Fibroblast of pulmonary artery (primary cell): ENCODE measurements at regions not wholly inside any gene's neighbourhood (a gene's known extent, or its start where the extent isn't known, plus 50 kb on each side); places are given as distances from the start of the nearest gene placed in this dataset.

Source experiments
- DNase-seq: peaks from one replicate; pipeline ENCODE4 v3.0.0-alpha.2; 2010; ENCODE audit warnings: low read depth
- H3K4me3 ChIP-seq: replicated peaks from 2 replicates; pipeline ENCODE4 v1.5.1; 2011; ENCODE audit warnings: low read depth, mild to moderate bottlenecking, control low read depth, low read length, moderate library complexity
- CTCF ChIP-seq: IDR thresholded peaks from 2 replicates; pipeline ENCODE4 v1.5.1; 2011; ENCODE audit warnings: mild to moderate bottlenecking, control low read depth, low read length, inconsistent platforms; ENCODE audit errors: missing control alignments

- no peak overlapping the region for H3K4me3 ChIP-seq
- TF ChIP-seq CTCF, result no peak
- no peak for DNase-seq
Measured at GRCh38 chr22:26732284-26732683, 74.9 kb downstream of the MIAT start.

GRCh38 chr22:26734339-26735018 lies 77.1 kb downstream of the MIAT start:
- no peak overlapping the region for H3K4me3 ChIP-seq
- peak; percentile 30 for DNase-seq
- no peak for TF ChIP-seq CTCF

GRCh38 chr22:26735019-26735409 lies 77.6 kb downstream of the MIAT start:
- H3K4me3 ChIP-seq, result no peak overlapping the region
- no peak for DNase-seq
- no peak for TF ChIP-seq CTCF

- H3K4me3 ChIP-seq, result no peak overlapping the region
- no peak for DNase-seq
- no peak for TF ChIP-seq CTCF
Measured at GRCh38 chr22:26737262-26737661, 79.9 kb downstream of the MIAT start.

- H3K4me3 ChIP-seq, result no peak overlapping the region
- no peak for TF ChIP-seq CTCF
- no peak for DNase-seq
Measured at GRCh38 chr22:26740253-26740652, 82.9 kb downstream of the MIAT start.

- no peak for TF ChIP-seq CTCF
- no peak for DNase-seq
- no peak overlapping the region for H3K4me3 ChIP-seq
Measured at GRCh38 chr22:26743149-26743548, 85.8 kb downstream of the MIAT start.

- H3K4me3 ChIP-seq, result no peak overlapping the region
- DNase-seq, result no peak
- no peak for TF ChIP-seq CTCF
Measured at GRCh38 chr22:26744892-26745808, 87.8 kb downstream of the MIAT start.
